PC-9 (cell line): ENCODE measurements at regions not wholly inside any gene's neighbourhood (a gene's known extent, or its start where the extent isn't known, plus 50 kb on each side); places are given as distances from the start of the nearest gene placed in this dataset.

ENCODE experiments used
- EZH2 ChIP-seq: fragments of 200-600 bp; sonication (generic); IDR thresholded peaks from 2 replicates; pipeline ENCODE4 v1.8.0; 2017; ENCODE audit warnings: antibody characterized with exemption, low read depth
- TF ChIP-seq, protein P1 (sequence below): fragments of 200-600 bp; sonication (generic); conservative IDR thresholded peaks from 2 replicates; pipeline ENCODE4 v1.6.1; 2017; ENCODE audit warnings: mixed run types, antibody characterized with exemption, mild to moderate bottlenecking, moderate library complexity

DNA sequence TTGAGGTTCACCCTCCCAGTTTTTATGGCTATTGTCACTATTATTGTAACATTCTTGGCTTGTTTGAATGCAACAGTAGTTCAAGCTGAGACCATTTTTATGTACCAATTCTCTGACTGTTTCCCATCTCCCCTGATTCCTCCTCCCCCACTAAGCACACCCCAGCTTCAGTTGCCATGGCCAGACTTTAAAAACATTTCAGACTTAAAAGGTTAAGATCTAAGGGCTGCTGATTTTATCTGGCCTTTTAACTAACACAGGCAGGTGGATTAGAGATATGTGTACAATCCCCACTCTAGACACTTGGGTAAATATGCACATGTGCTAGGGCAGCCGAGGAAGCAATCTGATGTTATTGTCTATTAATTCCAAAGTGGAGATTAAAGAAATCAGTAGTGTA lies 386.3 kb upstream of the NR2F2 start:
- no peak for TF ChIP-seq EZH2
- TF ChIP-seq, protein P1, sequence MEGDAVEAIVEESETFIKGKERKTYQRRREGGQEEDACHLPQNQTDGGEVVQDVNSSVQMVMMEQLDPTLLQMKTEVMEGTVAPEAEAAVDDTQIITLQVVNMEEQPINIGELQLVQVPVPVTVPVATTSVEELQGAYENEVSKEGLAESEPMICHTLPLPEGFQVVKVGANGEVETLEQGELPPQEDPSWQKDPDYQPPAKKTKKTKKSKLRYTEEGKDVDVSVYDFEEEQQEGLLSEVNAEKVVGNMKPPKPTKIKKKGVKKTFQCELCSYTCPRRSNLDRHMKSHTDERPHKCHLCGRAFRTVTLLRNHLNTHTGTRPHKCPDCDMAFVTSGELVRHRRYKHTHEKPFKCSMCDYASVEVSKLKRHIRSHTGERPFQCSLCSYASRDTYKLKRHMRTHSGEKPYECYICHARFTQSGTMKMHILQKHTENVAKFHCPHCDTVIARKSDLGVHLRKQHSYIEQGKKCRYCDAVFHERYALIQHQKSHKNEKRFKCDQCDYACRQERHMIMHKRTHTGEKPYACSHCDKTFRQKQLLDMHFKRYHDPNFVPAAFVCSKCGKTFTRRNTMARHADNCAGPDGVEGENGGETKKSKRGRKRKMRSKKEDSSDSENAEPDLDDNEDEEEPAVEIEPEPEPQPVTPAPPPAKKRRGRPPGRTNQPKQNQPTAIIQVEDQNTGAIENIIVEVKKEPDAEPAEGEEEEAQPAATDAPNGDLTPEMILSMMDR = no peak
